ENCODE measurements at regions not wholly inside any gene's neighbourhood (a gene's known extent, or its start where the extent isn't known, plus 50 kb on each side); places are given as distances from the start of the nearest gene placed in this dataset.

DNA sequence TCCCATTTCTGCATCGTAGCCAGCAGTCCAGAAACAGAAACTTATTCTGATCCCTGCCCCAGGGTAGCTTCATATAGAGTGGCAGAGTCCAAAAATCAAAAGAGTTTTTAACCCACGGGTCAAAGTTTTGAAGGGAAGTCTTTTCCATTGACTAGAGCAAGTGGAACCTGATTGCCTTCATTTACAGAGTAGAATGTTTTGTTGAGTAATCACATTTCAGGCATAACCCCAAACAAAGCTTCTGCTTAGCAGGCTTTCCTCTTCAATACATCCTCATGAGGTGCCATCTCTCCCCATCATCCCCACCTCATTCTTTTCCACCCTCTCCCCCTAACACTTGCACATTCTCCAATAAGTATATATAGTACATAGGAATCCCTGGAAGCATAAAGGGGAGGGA, 516.0 kb upstream of the FBXO33 start:
- intact Hi-C loops (cut with micrococcal nuclease) = no loop called here
- Histone ChIP-seq H4K20me1 (ENCODE audit: insufficient read depth, low read length) (no peaks in the 10 kb centered on the region), H3K27ac (ENCODE audit: low read depth in 1 of 2, low read length in 2 of 2) (no peak overlapping the region), H2AFZ (ENCODE audit: insufficient read depth, low read depth, low read length, poor library complexity, severe bottlenecking) (no peak overlapping the region), H3K4me3 (replicated peaks in 1 of 3; ENCODE audit: low read depth in 2 of 3, low read length in 3 of 3) (no peak overlapping the region), H3K36me3 (replicated peaks in 1 of 2; ENCODE audit: control insufficient read depth in 1 of 2, insufficient read depth in 2 of 2, low read length in 2 of 2) (no peaks in the 10 kb centered on the region), H3K27me3 (ENCODE audit: control insufficient read depth in 2 of 2, insufficient read depth in 2 of 2, low read length in 2 of 2) (no peaks in the 10 kb centered on the region), H3K9ac (ENCODE audit: insufficient read depth, low read length, poor library complexity, severe bottlenecking) (no peak overlapping the region), H3K9me3 (replicated peaks in 1 of 2; ENCODE audit: control insufficient read depth in 1 of 2, insufficient read depth in 1 of 2, low read length in 2 of 2) (peaks cover 3 to 4% of the 10 kb centered on the region in 2 donors), H3K4me1 (ENCODE audit: control insufficient read depth in 1 of 2, insufficient read depth in 2 of 2, low read length in 2 of 2) (no peaks in the 10 kb centered on the region), H3K4me2 (replicated peaks; ENCODE audit: extremely low read depth, low read length, poor library complexity, severe bottlenecking) (no peak overlapping the region), H3K79me2 (ENCODE audit: insufficient read depth, low read length) (no peaks in the 10 kb centered on the region)
- H3K27ac Mint-ChIP-seq = no peak overlapping the region
- H3K36me3 Mint-ChIP-seq = no peaks in the 10 kb centered on the region
- DNase-seq = no peak
- WGBS (ENCODE audit: insufficient coverage) = no CpG with 5 or more reads among the region's 2 CpGs
- TF ChIP-seq, protein P1, sequence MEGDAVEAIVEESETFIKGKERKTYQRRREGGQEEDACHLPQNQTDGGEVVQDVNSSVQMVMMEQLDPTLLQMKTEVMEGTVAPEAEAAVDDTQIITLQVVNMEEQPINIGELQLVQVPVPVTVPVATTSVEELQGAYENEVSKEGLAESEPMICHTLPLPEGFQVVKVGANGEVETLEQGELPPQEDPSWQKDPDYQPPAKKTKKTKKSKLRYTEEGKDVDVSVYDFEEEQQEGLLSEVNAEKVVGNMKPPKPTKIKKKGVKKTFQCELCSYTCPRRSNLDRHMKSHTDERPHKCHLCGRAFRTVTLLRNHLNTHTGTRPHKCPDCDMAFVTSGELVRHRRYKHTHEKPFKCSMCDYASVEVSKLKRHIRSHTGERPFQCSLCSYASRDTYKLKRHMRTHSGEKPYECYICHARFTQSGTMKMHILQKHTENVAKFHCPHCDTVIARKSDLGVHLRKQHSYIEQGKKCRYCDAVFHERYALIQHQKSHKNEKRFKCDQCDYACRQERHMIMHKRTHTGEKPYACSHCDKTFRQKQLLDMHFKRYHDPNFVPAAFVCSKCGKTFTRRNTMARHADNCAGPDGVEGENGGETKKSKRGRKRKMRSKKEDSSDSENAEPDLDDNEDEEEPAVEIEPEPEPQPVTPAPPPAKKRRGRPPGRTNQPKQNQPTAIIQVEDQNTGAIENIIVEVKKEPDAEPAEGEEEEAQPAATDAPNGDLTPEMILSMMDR (IDR thresholded peaks at IDR 0.05) = no peak
- peaks cover 0 to 10% (median 2%) of the 10 kb centered on the region in 7 donors for H3K9me3 Mint-ChIP-seq
- H3K4me3 Mint-ChIP-seq = no peak overlapping the region
- H3K4me1 Mint-ChIP-seq = no peaks in the 10 kb centered on the region
- H3K27me3 Mint-ChIP-seq (ENCODE audit: low read depth in 3 of 3) = no peaks in the 10 kb centered on the region

DNA sequence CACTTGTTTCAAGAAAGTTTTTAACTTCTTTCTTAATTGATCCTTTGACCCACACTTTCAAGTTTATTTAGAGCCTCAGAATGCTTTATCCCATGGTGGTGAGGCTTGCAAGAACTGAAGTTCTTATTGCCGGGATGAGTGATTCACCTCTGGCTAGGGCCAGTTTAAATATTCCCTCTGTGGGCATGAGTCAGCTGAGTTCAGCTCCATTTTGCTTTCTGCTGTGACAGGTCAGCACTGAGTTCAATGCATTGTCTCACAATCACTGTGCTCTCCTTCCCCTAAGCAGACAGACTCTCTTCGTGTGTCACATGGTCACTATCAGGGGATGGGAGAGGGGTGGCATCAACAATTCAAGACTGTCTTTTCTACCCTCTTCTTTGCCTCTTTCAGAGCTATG, 514.6 kb upstream of the FBXO33 start:
- no peak overlapping the region for H3K4me3 Mint-ChIP-seq
- TF ChIP-seq, protein P1 (IDR thresholded peaks at IDR 0.05) = no peak
- Histone ChIP-seq H3K36me3 (replicated peaks in 1 of 2; ENCODE audit: control insufficient read depth in 1 of 2, insufficient read depth in 2 of 2, low read length in 2 of 2) (no peaks in the 10 kb centered on the region), H4K20me1 (ENCODE audit: insufficient read depth, low read length) (no peaks in the 10 kb centered on the region), H3K27me3 (ENCODE audit: control insufficient read depth in 2 of 2, insufficient read depth in 2 of 2, low read length in 2 of 2) (no peaks in the 10 kb centered on the region), H3K79me2 (ENCODE audit: insufficient read depth, low read length) (no peaks in the 10 kb centered on the region), H3K9ac (ENCODE audit: insufficient read depth, low read length, poor library complexity, severe bottlenecking) (no peak overlapping the region), H2AFZ (ENCODE audit: insufficient read depth, low read depth, low read length, poor library complexity, severe bottlenecking) (no peak overlapping the region), H3K27ac (ENCODE audit: low read depth in 1 of 2, low read length in 2 of 2) (no peak overlapping the region), H3K4me1 (ENCODE audit: control insufficient read depth in 1 of 2, insufficient read depth in 2 of 2, low read length in 2 of 2) (no peaks in the 10 kb centered on the region), H3K9me3 (replicated peaks in 1 of 2; ENCODE audit: control insufficient read depth in 1 of 2, insufficient read depth in 1 of 2, low read length in 2 of 2) (peaks cover 3 to 4% of the 10 kb centered on the region in 2 donors), H3K4me2 (replicated peaks; ENCODE audit: extremely low read depth, low read length, poor library complexity, severe bottlenecking) (no peak overlapping the region), H3K4me3 (replicated peaks in 1 of 3; ENCODE audit: low read depth in 2 of 3, low read length in 3 of 3) (no peak overlapping the region)
- DNase-seq = no peak
- intact Hi-C loops (cut with micrococcal nuclease) = no loop called here
- peaks cover 0 to 8% (median 2%) of the 10 kb centered on the region in 7 donors for H3K9me3 Mint-ChIP-seq
- H3K36me3 Mint-ChIP-seq = no peaks in the 10 kb centered on the region
- no CpG with 5 or more reads among the region's 2 CpGs for WGBS (ENCODE audit: insufficient coverage)
- no peaks in the 10 kb centered on the region for H3K27me3 Mint-ChIP-seq (ENCODE audit: low read depth in 3 of 3)
- H3K4me1 Mint-ChIP-seq = no peaks in the 10 kb centered on the region
- no peak overlapping the region for H3K27ac Mint-ChIP-seq
